Keratinocyte (primary cell): ENCODE measurements at regions not wholly inside any gene's neighbourhood (a gene's known extent, or its start where the extent isn't known, plus 50 kb on each side); places are given as distances from the start of the nearest gene placed in this dataset.

Source experiments
- EZH2 ChIP-seq: IDR thresholded peaks from one replicate; pipeline ENCODE4 v1.6.1; 2012; ENCODE audit warnings: inconsistent platforms, mild to moderate bottlenecking, low read length, moderate library complexity
- TF ChIP-seq, protein P1 (sequence below), 3 experiments: IDR thresholded peaks in 1 of 3; conservative IDR thresholded peaks in 1 of 3; optimal IDR thresholded peaks in 1 of 3; 2 replicates in 2 of 3; 3 replicates in 1 of 3; pipeline versions ENCODE3 to v1.5.1; 2011; ENCODE audit warnings: low read length in 3 of 3, mild to moderate bottlenecking in 3 of 3, moderate library complexity in 2 of 3, control low read depth in 1 of 3, inconsistent platforms in 1 of 3; ENCODE audit not compliant: insufficient read depth in 2 of 3; ENCODE audit errors: extremely low read depth in 1 of 3

DNA sequence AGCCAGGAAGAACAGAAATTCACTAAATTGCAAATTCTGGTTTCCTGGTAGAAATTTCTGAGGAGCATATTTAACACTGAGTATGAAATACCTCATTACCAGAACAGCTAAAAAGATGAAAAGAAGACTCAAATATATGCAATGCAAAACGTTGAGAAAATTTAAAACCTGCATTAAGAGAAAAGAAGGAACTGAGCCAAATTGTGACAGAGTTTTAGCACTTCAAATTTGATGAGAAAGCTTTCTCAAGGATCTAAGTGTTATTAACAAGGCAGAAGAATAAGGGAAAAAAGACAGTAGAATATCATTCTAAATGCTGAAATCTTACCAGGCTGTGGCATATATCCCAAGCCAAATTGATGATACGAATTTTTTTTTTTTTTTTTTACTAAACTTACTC is 443.0 kb downstream of the COL12A1 start:
- TF ChIP-seq, protein P1, sequence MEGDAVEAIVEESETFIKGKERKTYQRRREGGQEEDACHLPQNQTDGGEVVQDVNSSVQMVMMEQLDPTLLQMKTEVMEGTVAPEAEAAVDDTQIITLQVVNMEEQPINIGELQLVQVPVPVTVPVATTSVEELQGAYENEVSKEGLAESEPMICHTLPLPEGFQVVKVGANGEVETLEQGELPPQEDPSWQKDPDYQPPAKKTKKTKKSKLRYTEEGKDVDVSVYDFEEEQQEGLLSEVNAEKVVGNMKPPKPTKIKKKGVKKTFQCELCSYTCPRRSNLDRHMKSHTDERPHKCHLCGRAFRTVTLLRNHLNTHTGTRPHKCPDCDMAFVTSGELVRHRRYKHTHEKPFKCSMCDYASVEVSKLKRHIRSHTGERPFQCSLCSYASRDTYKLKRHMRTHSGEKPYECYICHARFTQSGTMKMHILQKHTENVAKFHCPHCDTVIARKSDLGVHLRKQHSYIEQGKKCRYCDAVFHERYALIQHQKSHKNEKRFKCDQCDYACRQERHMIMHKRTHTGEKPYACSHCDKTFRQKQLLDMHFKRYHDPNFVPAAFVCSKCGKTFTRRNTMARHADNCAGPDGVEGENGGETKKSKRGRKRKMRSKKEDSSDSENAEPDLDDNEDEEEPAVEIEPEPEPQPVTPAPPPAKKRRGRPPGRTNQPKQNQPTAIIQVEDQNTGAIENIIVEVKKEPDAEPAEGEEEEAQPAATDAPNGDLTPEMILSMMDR (optimal IDR thresholded peaks at IDR 0.05 in 1 of 3, IDR thresholded peaks at IDR 0.05 in 1 of 3, conservative IDR thresholded peaks at IDR 0.05 in 1 of 3; ENCODE audit: extremely low read depth in 1 of 3, insufficient read depth in 2 of 3, low read length in 3 of 3): no peak
- no peak for TF ChIP-seq EZH2
